ENCODE measurements at regions not wholly inside any gene's neighbourhood (a gene's known extent, or its start where the extent isn't known, plus 50 kb on each side); places are given as distances from the start of the nearest gene placed in this dataset.

DNA sequence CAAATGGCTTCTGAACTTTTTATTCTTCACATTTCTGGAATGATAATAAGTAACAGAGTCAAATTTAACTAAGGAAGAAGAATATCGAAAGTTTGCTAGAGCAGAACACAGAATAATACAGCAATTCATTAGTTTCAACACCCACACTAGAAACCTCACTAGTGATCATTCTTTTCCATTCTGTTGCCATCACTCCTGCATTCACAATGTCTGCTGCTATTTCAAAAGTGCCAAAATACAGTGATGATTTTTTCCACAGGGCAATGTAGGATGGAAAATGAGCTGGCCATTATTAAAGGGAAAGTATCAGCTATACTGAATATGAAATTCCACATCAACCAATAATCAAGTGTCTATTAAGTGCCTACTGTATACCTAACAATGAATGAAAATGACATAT lies 186.7 kb downstream of the USP46 start:
- ChIA-PET CTCF (ENCODE audit: unreplicated experiment) (no interaction called here), POLR2A (no interaction called here)
- H3K79me2 ChIP-seq (ENCODE audit: insufficient read depth, low read depth, low read length), result no peaks in the 10 kb centered on the region
- no peaks in the 10 kb centered on the region for H4K20me1 ChIP-seq (ENCODE audit: insufficient read depth, low read length)
- TF ChIP-seq, protein P1, sequence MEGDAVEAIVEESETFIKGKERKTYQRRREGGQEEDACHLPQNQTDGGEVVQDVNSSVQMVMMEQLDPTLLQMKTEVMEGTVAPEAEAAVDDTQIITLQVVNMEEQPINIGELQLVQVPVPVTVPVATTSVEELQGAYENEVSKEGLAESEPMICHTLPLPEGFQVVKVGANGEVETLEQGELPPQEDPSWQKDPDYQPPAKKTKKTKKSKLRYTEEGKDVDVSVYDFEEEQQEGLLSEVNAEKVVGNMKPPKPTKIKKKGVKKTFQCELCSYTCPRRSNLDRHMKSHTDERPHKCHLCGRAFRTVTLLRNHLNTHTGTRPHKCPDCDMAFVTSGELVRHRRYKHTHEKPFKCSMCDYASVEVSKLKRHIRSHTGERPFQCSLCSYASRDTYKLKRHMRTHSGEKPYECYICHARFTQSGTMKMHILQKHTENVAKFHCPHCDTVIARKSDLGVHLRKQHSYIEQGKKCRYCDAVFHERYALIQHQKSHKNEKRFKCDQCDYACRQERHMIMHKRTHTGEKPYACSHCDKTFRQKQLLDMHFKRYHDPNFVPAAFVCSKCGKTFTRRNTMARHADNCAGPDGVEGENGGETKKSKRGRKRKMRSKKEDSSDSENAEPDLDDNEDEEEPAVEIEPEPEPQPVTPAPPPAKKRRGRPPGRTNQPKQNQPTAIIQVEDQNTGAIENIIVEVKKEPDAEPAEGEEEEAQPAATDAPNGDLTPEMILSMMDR (conservative IDR thresholded peaks at IDR 0.05; ENCODE audit: low read length), result no peak
- no peak for TF ChIP-seq EZH2phosphoT487 (IDR thresholded peaks at IDR 0.05; ENCODE audit: borderline replicate concordance, low read depth, low read length)
- H3K27ac ChIP-seq (ENCODE audit: low read depth, low read length, poor library complexity, severe bottlenecking), result no peak overlapping the region
- no peaks in the 10 kb centered on the region for H3K36me3 ChIP-seq (ENCODE audit: insufficient read depth, low read length)
- H3K4me3 ChIP-seq (ENCODE audit: low read depth, low read length, poor library complexity, severe bottlenecking), result no peak overlapping the region
- H2AFZ ChIP-seq (ENCODE audit: low read length), result no peak overlapping the region
- no peaks in the 10 kb centered on the region for H3K9me3 ChIP-seq (ENCODE audit: low read length)
- intact Hi-C loops (cut with micrococcal nuclease; ENCODE audit: unreplicated experiment), result no loop called here
- no peak overlapping the region for H3K4me2 ChIP-seq (ENCODE audit: low read length)
- no TSS peak for BruUV-seq (replicated peaks)
- DNase-seq (ENCODE audit: low spot score), result no peak
- H3K9me2 ChIP-seq (ENCODE audit: insufficient read depth, low read length), result no peaks in the 10 kb centered on the region
- H3K4me1 ChIP-seq (ENCODE audit: insufficient read depth, low read length, poor library complexity, severe bottlenecking), result no peaks in the 10 kb centered on the region

DNA sequence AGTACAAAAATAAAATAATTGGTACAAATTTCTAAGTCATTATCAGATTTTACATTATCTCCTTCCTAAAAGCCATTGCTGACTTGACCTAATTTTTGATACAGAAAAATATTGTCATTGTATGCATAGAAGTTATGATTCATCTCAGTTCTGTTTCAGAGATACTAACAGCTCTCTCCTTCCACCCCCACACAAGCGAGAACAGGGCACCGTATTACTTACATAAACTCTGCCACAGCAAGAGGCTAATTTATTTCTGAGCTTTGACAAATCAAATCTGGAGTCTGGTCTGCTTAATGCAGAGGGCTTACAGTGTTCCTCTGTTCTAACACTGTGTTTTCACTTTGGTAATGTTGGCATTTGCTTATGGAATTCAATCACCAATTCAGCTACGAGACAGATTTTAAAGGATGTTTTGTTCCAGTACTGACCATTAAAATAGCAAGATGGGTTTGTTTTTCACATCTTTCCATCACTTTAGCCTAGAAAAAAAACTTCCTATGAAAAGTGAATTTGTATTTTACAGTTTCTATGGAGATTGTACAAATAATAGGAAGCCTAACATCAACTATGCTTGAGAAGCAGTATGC lies 181.8 kb downstream of the USP46 start:
- no peak for DNase-seq (ENCODE audit: low spot score)
- Histone ChIP-seq H3K79me2 (ENCODE audit: insufficient read depth, low read depth, low read length) (no peaks in the 10 kb centered on the region), H3K9me3 (ENCODE audit: low read length) (no peaks in the 10 kb centered on the region), H3K4me3 (ENCODE audit: low read depth, low read length, poor library complexity, severe bottlenecking) (no peak overlapping the region), H4K20me1 (ENCODE audit: insufficient read depth, low read length) (no peaks in the 10 kb centered on the region), H3K4me1 (ENCODE audit: insufficient read depth, low read length, poor library complexity, severe bottlenecking) (no peaks in the 10 kb centered on the region), H3K4me2 (ENCODE audit: low read length) (no peak overlapping the region), H3K9me2 (ENCODE audit: insufficient read depth, low read length) (no peaks in the 10 kb centered on the region), H3K36me3 (ENCODE audit: insufficient read depth, low read length) (no peaks in the 10 kb centered on the region), H2AFZ (ENCODE audit: low read length) (no peak overlapping the region), H3K27ac (ENCODE audit: low read depth, low read length, poor library complexity, severe bottlenecking) (no peak overlapping the region)
- ChIA-PET POLR2A (no interaction called here), CTCF (ENCODE audit: unreplicated experiment) (no interaction called here)
- BruUV-seq (replicated peaks), result no TSS peak
- no peak for TF ChIP-seq EZH2phosphoT487 (IDR thresholded peaks at IDR 0.05; ENCODE audit: borderline replicate concordance, low read depth, low read length)
- TF ChIP-seq, protein P1 (conservative IDR thresholded peaks at IDR 0.05; ENCODE audit: low read length), result no peak
- intact Hi-C loops (cut with micrococcal nuclease; ENCODE audit: unreplicated experiment), result no loop called here

DNA sequence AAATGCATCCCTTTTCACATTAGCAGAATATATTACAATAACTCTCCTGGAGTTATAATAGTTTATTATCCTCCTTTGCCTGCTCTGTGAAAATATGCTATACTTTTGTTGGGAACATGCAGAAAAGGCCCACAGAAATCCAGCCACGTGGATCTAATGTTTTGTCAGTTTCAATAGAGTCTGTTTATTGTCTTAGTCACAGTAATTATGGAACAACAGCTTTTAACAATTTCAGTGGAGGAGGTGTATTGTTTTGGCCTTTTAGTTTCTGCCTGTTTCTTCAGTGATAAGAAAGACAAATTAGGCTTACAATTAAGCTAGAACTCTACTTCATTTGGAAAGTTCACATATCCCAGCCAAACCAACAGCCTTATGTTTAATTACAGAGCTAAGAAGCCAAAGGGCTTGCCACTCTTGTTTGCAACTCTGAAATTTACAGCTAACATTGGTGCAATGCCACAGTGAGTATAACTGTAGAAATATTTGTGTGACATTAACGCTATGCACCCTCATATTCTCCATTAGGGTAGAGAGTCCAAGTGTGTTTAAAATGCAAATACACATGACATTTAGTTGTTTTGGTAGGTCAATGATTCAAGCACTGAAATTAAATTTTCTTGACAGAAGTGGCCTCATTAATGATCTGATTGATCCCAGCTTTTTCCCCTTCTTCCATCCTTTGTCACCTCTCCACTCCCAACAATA lies 175.8 kb downstream of the USP46 start:
- Histone ChIP-seq H3K4me2 (ENCODE audit: low read length) (no peak overlapping the region), H3K27ac (ENCODE audit: low read depth, low read length, poor library complexity, severe bottlenecking) (no peak overlapping the region), H3K79me2 (ENCODE audit: insufficient read depth, low read depth, low read length) (no peaks in the 10 kb centered on the region), H3K9me3 (ENCODE audit: low read length) (no peaks in the 10 kb centered on the region), H3K4me3 (ENCODE audit: low read depth, low read length, poor library complexity, severe bottlenecking) (no peak overlapping the region), H3K9me2 (ENCODE audit: insufficient read depth, low read length) (no peaks in the 10 kb centered on the region), H4K20me1 (ENCODE audit: insufficient read depth, low read length) (no peaks in the 10 kb centered on the region), H2AFZ (ENCODE audit: low read length) (no peak overlapping the region), H3K4me1 (ENCODE audit: insufficient read depth, low read length, poor library complexity, severe bottlenecking) (no peaks in the 10 kb centered on the region), H3K36me3 (ENCODE audit: insufficient read depth, low read length) (no peaks in the 10 kb centered on the region)
- no TSS peak for BruUV-seq (replicated peaks)
- TF ChIP-seq EZH2phosphoT487 (IDR thresholded peaks at IDR 0.05; ENCODE audit: borderline replicate concordance, low read depth, low read length), result no peak
- TF ChIP-seq, protein P1 (conservative IDR thresholded peaks at IDR 0.05; ENCODE audit: low read length), result no peak
- intact Hi-C loops (cut with micrococcal nuclease; ENCODE audit: unreplicated experiment), result no loop called here
- ChIA-PET POLR2A (no interaction called here), CTCF (ENCODE audit: unreplicated experiment) (no interaction called here)
- no peak for DNase-seq (ENCODE audit: low spot score)
